ENCODE measurements at regions not wholly inside any gene's neighbourhood (a gene's known extent, or its start where the extent isn't known, plus 50 kb on each side); places are given as distances from the start of the nearest gene placed in this dataset.

DNA sequence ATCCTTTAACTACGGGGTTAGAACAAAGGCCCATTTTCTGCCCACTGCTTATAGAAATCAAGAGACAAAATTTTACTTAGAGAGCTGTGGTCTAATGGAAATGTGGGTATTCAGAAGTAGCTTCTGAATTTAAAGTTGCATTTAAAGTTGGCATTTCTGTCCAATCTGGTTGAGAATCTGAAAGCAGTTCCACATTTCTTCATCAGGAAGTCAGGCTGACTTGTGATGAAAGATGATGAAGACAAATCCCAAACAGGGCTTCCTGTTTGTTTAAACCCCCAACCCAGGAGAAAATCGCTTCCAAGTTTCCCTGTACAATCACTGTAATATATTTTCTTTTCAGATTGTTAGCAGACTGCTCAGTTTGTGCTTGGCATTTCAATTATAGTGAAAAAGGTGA lies 345.3 kb downstream of the SPRY1 start:
- Histone ChIP-seq H3K27ac (ENCODE audit: low read depth, low read length) (no peak overlapping the region), H3K9me3 (ENCODE audit: control insufficient read depth, insufficient read depth, low read length) (no peaks in the 10 kb centered on the region), H3K79me2 (ENCODE audit: control insufficient read depth, low read length) (no peaks in the 10 kb centered on the region), H3F3A (ENCODE audit: control insufficient read depth, insufficient read depth) (no peaks in the 10 kb centered on the region), H3K4me1 (ENCODE audit: control insufficient read depth, low read length) (no peaks in the 10 kb centered on the region), H4K20me1 (ENCODE audit: control insufficient read depth, insufficient read depth, low read depth, low read length) (no peaks in the 10 kb centered on the region), H3K9me2 (replicated peaks; ENCODE audit: control insufficient read depth, low read length) (no peaks in the 10 kb centered on the region), H3K36me3 (ENCODE audit: control insufficient read depth, low read length) (no peaks in the 10 kb centered on the region), H3K4me2 (ENCODE audit: low read length) (no peak overlapping the region), H3K27me3 (ENCODE audit: control insufficient read depth, low read length) (no peaks in the 10 kb centered on the region), H3K4me3 (ENCODE audit: low read length) (no peak overlapping the region)
- TF ChIP-seq EZH2phosphoT487 (IDR thresholded peaks at IDR 0.05; ENCODE audit: borderline replicate concordance, low read length), result no peak
- no peak for TF ChIP-seq CTCF (IDR thresholded peaks at IDR 0.05; ENCODE audit: low read depth, low read length, poor library complexity, severe bottlenecking)

DNA sequence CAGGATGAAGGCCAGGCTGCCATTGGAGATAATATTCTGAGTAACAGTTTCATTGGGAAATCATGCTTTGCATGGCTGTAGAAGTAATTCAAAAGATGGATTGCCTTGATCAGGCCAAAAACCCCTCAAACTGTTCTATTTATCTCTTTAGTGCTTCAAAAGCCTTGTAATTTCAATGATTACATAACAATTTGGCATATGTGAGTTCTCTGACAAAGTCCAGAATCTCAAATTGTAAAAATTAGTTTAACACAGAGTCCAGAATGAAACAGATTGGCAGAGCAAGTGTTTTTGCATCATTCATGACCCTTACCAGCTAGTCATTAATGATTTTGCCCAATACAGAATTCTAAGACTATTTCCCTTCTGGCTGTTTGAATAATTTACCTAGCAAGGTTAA lies 347.3 kb downstream of the SPRY1 start:
- H3K9me2 ChIP-seq (replicated peaks; ENCODE audit: control insufficient read depth, low read length), result no peaks in the 10 kb centered on the region
- no peak overlapping the region for H3K4me2 ChIP-seq (ENCODE audit: low read length)
- H3K79me2 ChIP-seq (ENCODE audit: control insufficient read depth, low read length), result no peaks in the 10 kb centered on the region
- no peaks in the 10 kb centered on the region for H3K36me3 ChIP-seq (ENCODE audit: control insufficient read depth, low read length)
- H3K27me3 ChIP-seq (ENCODE audit: control insufficient read depth, low read length), result no peaks in the 10 kb centered on the region
- no peaks in the 10 kb centered on the region for H3F3A ChIP-seq (ENCODE audit: control insufficient read depth, insufficient read depth)
- no peak overlapping the region for H3K4me3 ChIP-seq (ENCODE audit: low read length)
- no peaks in the 10 kb centered on the region for H4K20me1 ChIP-seq (ENCODE audit: control insufficient read depth, insufficient read depth, low read depth, low read length)
- no peaks in the 10 kb centered on the region for H3K9me3 ChIP-seq (ENCODE audit: control insufficient read depth, insufficient read depth, low read length)
- TF ChIP-seq CTCF (IDR thresholded peaks at IDR 0.05; ENCODE audit: low read depth, low read length, poor library complexity, severe bottlenecking), result no peak
- H3K4me1 ChIP-seq (ENCODE audit: control insufficient read depth, low read length), result no peaks in the 10 kb centered on the region
- no peak overlapping the region for H3K27ac ChIP-seq (ENCODE audit: low read depth, low read length)

- H4K20me1 ChIP-seq (ENCODE audit: control insufficient read depth, insufficient read depth, low read depth, low read length), result no peaks in the 10 kb centered on the region
- H3K36me3 ChIP-seq (ENCODE audit: control insufficient read depth, low read length), result no peaks in the 10 kb centered on the region
- H3K27ac ChIP-seq (ENCODE audit: low read depth, low read length), result no peak overlapping the region
- H3K4me3 ChIP-seq (ENCODE audit: low read length), result no peak overlapping the region
- H3K9me3 ChIP-seq (ENCODE audit: control insufficient read depth, insufficient read depth, low read length), result no peaks in the 10 kb centered on the region
- H3K27me3 ChIP-seq (ENCODE audit: control insufficient read depth, low read length), result no peaks in the 10 kb centered on the region
- TF ChIP-seq CTCF (IDR thresholded peaks at IDR 0.05; ENCODE audit: low read depth, low read length, poor library complexity, severe bottlenecking), result no peak
- no peak for TF ChIP-seq EZH2phosphoT487 (IDR thresholded peaks at IDR 0.05; ENCODE audit: borderline replicate concordance, low read length)
- no peaks in the 10 kb centered on the region for H3K79me2 ChIP-seq (ENCODE audit: control insufficient read depth, low read length)
- H3K4me2 ChIP-seq (ENCODE audit: low read length), result no peak overlapping the region
- no peaks in the 10 kb centered on the region for H3K9me2 ChIP-seq (replicated peaks; ENCODE audit: control insufficient read depth, low read length)
- no peaks in the 10 kb centered on the region for H3F3A ChIP-seq (ENCODE audit: control insufficient read depth, insufficient read depth)
- no peaks in the 10 kb centered on the region for H3K4me1 ChIP-seq (ENCODE audit: control insufficient read depth, low read length)
These were observed 348.2 kb downstream of the SPRY1 start for GRCh38 chr4:123744664-123745290.

Data from DOHH2 (cell line).